GM21526 (cell line): ENCODE measurements at regions not wholly inside any gene's neighbourhood (a gene's known extent, or its start where the extent isn't known, plus 50 kb on each side); places are given as distances from the start of the nearest gene placed in this dataset.

Source experiments
- ATAC-seq: cut with Tn5 transposase; IDR thresholded peaks from one replicate; pipeline ENCODE4 v1.9.1; 2021; ENCODE audit warnings: moderate library complexity; ENCODE audit not compliant: unreplicated experiment, low FRiP score

DNA sequence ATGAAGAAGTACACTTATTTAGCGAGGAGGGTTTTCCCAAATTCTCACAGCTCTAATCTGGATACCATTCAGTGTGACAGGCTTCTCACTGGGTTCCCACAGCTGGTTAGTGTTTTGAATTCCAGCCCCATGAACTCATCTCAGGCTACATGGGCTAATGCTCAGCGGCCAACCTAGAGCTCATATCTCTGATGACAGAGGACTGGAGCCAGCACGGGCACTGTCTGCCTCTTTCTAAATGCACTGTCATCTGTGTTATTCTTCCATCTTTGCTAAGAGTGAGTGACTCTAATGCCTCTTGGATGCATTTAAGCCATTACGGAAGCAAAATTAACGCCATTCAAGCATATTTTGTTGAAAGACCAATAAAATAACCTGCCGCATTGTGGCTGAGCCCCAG, 308.9 kb upstream of the JAG1 start:
- no peak for ATAC-seq

DNA sequence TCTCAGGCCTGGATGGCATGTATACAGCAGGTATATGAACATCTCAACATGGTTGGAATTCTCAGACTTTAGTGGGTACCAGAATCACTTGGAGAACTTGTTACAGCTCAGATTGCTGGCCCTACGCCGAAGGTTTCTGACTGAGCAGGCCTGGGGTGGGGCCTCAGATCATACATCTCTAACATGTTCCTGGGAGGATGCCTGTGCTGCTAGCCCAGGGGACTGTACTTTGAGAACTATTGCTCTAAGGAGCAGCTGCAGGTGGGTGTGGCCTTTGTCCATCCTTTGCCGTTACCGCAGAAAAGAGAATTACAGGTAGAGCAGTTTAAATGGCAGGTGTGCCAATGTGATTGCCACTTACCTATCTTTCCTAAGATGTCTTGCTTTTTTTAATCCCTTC, 310.5 kb upstream of the JAG1 start:
- no peak for ATAC-seq

DNA sequence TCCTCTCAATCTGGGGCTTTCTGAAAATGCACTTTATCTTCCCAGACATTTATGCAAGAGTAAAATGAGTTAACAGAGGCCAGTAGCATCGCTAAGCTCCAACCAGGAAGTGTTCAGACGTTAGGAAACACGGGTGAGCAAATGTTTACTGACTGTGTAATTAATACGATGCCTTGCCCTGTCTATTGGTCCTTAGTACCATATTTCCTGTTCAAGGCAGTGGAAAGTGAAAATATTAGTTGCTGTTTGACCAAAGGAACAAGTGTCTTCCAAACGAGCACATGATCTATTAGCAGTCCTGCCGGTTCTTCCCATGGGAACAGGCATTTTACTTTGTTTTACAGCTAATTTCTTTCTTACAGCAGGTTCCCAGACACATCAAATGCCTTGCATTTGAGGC, 311.1 kb upstream of the JAG1 start:
- ATAC-seq: no peak

DNA sequence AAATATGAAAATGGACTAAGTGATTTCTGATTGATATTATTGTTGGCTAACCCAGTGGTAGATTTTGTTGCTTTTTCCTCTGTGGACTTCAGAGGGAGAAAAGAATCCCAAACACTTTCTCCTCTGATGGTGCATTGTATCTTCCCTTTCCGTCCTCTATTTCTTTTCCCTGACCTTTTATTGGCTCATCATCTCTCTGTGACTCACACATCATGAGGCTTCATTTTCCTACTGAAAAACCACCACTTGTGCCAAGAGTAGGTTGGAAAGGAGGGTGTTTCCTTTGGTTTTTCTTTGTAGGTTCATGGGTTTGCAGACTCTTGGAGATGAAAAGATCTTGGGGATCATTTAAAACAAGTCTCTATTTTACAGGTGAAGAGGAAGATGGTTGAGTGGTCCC, 311.7 kb upstream of the JAG1 start:
- ATAC-seq: no peak

DNA sequence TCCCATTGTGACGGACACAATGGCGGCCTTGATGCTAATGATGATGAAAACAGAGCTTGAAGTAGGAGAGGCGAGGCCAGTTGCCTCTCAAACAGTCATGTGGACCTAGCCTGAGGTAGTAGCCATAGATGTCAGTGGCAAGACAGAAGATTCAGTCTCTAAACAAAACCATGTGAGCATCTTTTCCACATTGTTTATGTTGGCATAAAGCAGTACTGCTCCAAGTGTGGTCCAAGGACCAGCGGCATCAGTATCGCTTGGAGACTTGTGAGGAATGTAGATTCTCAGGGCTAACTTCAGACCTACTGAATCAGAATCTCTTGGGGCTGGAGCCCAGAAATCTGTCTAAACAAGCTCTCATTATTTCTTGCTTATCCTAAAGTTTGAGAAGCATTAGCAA, 312.8 kb upstream of the JAG1 start:
- ATAC-seq: no peak

DNA sequence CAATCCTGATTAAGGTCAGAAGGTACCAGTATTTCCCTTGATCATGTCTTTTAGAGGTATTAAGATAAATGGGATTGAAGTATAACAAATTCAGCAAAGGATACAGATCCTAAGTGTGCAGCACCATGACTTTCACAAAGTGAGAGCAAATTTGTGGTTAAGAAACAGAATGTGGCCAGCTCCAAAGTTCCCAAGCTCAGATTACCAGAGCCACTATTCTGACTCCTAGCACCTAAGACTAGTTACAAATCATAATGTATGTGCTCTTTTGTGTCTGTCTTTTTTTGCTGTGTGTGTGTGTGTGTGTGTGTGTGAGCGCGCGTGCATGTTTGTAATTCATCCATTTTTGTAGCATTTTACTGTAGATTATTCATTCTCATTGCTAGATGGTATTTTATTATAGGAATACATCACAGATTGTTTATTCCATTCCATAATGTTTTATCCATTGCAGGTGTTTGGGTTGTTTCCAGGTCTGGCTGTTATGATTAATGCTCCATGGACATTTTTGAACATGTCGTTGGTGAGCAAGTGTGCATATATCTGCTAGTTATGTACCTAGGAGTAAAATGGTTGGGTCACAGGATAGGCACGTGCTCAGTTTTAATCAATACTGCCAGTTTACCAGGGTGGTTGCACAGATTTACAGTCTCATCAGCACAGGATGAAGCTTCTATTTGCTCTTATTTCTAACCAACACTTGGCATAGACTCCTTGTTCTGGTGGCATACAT, 314.0 kb upstream of the JAG1 start:
- ATAC-seq: no peak

DNA sequence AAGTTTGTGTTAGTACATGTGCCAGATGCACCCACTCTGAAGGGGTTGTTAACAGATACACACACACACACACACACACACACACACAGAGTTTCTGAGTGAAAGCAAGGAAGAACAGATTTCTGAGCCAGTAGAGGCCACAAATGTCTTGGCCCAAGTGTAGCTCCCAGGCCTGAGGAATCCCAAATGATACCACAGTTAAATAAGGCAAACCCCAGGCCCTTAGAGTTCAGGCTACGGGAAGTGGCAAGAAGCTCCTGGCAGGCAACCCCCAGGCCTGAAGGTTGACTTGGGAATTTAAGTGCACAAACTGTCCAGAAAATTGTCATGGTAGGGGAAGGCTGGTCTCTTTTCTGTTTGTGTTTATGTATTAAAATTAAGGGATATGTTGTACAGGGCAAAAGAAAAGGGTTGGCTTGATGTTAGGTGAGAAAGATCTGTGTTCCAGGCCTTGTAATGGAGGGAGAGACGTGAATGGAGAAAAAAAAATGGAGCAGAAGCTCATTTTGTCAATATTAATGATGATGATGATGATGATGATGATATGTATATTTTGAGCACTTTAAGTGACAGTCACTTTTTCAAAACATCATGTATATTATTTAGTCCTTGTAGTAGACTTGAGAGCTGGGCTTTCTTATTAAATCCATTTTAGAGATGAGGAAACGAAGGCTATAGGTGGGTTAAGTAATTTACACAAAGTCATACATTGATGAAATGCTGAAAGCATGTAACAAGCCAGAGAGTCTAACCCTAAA, 317.0 kb upstream of the JAG1 start:
- no peak for ATAC-seq

DNA sequence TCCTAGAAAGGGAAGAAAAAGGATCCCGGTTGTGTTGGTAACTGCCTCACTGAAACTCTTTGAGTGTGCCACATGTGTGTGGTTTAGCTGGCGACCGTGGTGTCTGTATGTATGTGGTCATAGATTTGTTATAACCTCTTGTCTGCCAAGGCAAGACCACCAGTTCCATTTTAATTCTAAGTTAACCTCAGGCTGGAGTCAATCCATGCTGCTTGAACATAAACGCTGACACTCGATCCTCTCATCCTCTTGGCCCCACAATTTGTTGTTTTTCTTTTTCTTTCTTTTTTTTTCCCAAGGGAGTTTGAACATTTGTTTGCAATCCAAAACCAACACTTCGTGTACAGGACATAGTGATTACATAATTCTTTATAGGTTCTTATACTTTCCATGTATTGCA, 318.9 kb upstream of the JAG1 start:
- no peak for ATAC-seq

DNA sequence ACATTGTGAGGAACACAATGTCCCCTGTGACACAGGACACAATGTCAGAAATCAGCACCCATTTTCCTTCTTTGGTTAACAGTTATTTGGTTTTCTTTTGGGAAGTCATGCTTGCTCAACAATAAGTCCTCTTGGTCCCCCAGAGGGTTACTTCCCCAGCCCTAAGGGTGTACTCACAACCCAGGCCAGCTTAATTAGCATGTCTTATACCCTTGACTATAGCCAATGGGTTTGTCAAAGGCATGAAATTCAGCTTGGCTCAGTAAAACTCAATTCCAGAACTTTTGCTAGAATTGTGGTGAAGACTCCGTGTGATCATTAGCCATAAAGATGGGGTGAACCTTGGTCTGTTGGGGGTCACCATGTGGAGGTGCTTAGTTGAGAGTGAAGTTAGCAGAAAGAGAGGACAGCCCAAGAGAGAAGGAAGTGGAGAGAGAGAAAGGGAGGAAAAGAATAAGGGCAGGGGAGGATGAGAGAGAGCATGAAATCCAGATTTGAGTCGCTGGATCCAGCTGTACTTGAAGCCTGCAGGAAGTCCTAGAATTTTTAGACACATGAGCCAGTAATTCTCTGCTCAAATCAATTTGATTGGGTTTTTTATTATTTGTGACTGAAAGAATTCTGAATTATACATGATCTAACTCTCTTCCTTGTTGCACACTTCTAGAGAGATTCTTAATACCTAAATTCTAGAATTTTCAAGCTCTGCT, 321.3 kb upstream of the JAG1 start:
- no peak for ATAC-seq

DNA sequence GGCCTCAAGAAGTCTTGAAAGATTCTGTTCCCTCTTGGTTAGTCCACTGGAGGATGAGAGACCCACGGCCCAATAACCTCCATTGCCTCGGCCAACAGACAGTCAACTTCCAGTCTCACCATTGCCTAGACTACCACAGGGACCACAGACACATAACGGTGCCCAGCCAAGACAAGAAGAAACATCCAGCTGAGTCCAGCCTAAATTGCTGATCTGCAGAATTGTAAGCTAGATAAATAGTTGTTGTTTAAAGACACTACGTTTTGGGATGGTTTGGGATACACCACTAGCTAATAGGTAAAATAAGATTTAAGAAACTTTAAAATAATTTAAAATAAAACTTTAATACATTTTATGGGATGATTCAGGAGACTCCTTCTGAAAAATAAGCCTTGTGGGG, 324.7 kb upstream of the JAG1 start:
- ATAC-seq: no peak

DNA sequence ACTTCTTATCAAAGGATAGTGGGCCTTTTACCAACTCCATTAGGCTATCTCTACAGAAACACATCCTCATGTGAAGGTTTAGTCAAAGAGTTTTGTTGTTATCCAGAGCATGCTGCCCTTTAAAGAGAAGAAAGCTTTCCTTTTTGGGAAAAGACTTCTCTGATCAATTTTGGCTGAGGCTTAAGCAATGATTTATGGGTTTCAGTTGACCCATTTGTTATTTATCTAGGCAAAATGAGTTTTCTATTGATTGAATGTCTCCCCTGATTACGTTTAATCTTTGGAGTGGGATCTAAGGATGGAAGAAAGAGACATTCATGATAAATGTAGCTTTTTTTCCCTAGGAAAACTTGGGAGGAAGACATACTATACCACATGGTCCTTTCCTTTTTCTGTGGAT, 326.6 kb upstream of the JAG1 start:
- no peak for ATAC-seq

DNA sequence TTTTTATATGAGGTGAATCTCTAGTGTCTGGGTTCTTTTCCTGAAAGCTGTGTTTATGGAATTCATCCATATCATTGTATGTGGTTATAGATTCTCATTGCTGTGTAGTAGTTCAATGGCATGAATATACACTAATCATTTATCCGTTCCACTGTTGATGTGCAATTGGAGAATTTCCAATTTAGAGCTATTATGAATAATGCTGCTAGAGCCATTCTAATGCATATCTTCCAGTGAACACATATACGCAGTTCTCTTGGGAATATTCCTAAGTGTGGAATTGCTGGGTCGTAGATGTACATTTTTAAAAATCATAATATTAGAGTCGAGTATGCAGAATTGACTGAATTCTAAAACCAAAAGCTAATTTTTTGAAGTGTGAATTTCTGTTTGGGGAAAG, 327.5 kb upstream of the JAG1 start:
- ATAC-seq: no peak

DNA sequence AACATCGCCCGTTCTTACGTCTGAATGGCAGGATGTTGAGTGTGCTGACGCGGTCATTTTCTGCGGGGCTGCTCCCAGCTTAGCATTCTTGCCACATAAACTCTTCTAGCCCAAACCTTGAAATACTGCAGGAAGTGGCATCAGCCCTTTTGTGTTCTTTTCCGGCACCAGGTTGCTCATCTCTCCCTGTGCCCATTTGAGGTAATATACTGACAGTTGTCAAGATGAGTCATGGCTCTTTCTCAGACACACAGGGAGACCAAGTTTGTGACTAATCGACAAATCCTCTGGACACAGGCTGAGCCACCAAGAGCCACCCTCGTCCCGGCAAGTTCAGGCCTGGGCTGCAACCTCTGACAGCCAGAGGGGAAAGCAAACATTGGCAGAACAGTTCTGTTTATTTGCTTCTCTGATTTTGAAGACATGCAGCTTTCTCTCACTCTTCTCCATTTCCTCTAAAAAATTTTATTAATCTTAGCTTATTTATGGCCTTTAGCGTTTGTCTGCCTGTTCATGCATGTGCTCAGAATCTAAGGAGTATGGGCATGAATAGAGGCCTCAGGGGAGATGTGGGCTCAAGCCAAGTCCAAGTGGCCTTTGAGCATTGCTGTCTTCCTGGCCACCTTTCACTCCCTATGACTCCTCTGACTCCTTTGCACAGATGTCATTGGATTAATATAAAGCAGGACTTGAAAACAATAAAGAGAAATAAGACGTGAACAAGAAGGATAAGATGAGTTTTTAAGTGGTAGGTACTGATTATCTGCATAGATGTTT, 328.2 kb upstream of the JAG1 start:
- no peak for ATAC-seq

DNA sequence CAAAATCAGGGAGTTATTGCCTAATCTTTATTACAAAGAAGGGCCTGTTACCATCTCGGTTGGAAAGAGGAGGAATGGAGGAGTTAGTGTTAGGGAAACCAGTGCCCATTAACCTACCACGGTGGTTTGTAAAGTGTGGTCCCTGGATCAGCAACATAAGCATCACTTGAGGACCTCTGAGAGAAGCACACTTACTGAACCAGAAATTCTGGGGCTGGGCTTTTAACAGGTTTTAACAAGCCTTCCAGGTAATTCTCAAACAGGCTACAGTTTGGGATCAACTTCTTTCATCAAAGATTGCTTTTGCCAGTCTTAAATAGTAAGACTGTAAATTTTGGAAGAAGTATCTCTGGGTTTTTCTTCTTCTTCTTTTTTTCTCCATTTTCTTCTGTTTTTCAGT, 329.5 kb upstream of the JAG1 start:
- no peak for ATAC-seq

DNA sequence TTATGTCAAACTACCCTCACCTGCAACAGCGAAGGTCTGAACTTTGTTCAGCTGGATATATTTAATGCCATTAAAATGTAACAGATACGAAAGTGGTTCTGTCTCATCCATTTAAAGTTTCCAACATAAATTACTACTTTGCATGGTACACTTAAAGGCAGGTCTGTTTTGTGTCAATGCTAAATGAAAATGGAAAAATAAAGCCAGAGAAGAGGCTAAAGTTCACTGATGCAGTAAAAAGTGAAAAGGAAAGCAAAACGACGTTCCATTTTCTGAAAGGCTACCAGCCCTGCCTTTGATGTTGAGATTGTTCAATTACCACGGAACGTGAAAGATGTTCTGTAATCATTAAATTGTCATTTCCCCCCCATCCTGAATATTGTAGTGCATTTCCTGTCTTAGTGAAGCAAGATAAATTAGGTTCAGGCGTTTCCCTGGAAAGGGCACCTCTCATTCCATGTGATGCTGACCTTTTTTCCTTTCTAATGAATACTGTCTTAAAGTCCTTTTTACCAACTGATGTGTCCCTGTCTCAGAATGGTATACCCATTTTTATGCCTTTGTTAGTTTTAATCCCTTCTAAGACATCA, 334.7 kb upstream of the JAG1 start:
- ATAC-seq: no peak

DNA sequence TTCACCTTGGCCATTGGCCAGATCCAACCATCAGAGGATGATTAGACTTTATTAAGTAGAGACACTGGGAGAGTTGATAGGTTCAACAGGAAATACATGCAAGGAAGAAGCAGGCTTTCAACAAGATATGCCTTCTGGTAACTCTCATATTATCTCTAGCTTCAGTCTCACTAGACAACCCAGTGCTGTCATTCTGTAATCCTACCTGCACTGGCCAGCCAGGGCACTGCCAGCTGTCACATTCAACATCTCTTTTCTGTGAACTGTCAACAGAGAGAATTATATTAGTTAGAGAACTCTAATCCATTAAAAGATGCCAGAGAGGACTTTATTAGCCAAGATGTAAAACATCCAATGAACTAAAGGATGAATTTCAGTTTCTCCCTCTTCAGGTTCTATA, 337.9 kb upstream of the JAG1 start:
- ATAC-seq: no peak

DNA sequence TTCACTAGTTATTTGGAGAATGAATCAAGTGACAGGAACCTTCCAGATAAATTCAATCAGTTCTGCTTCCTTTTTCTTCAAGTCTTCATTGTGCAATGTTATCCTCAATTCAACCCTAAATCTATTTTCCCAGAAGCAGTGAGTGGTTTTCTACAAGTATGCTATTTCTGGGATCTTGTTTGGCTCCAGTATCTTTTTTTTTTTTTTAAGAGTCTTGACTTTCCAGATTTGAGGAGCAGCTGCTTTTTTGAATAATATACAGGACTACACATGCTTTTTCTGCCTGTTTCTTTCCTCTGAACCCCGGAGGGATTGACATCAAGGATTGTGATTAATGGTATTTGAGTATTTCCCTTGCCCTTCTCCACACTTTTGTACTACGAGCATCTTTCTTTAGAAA, 339.2 kb upstream of the JAG1 start:
- ATAC-seq: no peak

DNA sequence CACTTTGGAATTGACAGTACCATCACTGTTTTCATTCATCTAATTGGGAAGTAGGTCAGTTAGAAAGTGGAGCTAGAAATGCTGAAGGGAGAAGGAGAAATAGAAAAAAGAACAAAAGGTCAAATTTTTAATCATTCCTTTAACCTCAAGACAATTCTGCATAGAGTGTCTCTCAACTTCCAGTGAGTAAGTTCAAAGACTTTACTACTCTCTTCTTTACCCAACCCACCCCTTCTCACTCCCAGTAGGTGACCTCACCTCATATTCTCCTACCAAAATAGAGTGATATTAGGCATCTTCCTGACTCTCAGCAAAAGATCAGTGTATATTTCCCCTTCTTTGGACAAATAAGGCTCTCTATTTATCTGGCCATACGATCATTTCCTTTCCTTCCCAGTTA, 340.0 kb upstream of the JAG1 start:
- ATAC-seq: no peak

DNA sequence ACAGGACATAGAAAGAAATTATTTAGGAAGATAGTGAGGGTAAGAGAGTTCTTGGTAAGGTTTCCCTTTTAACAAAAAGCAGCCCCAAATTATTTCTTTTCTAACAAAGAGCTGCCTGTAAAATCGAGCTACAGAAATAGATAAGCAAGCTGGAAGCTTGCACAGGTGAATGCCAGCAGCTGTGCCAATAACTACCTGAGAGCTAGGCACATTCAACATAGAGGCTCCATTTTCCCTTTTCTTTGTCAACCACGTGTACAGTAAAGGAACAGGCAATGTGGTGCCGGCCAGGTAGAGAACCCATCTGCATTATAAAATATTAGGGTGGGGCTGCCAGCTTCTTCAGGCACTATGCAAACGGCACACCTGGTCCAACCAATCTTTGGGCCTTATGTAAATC, 341.6 kb upstream of the JAG1 start:
- no peak for ATAC-seq

DNA sequence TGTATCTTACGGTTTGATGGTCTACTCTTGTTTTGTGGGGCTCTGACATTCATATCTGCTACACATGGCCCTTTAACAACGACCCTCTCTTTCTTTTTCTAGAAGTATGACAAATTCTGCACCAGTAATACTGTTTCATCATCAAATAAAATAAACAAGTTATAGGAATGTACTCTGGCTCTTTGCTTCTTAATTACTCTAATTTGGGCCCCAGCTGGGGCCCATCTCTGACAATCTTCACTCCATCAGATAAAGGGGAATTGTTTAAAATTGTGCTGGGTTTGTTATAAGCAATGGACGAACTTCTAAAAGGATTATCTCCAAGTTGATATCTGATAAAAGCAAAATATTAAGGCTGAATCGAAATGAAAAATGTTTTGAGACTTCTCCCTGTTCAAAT, 343.6 kb upstream of the JAG1 start:
- no peak for ATAC-seq
